Panc1 (cell line): ENCODE measurements at regions not wholly inside any gene's neighbourhood (a gene's known extent, or its start where the extent isn't known, plus 50 kb on each side); places are given as distances from the start of the nearest gene placed in this dataset.

Experiments used
- POLR2AphosphoS5 ChIP-seq: IDR thresholded peaks from 2 replicates; pipeline ENCODE4 v1.6.1; 2012; ENCODE audit warnings: mild to moderate bottlenecking, low read depth, low read length, moderate library complexity
- TF ChIP-seq, protein P1 (sequence below): fragments of 450-650 bp; IDR thresholded peaks from 2 replicates; pipeline ENCODE4 v1.5.1; 2017; ENCODE audit warnings: mild to moderate bottlenecking

DNA sequence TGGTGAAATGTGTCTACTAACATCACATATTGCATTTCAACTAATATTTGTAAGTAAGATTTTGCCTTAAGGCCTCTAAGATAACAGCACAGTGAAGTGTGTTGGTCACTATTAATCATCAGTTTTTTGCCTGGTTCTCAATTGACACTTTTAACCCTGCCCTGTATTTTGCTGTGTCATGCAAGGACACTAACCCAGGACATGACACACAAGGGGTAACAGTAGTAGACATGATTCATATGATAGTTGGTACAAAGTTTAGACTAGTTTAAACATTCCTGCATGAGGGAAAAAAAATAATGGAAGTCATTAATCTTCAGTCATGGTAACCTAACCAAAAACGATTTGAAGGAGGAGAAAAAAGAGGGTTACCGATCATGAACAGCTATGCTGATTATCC is 207.0 kb downstream of the DEPDC1B start:
- TF ChIP-seq POLR2AphosphoS5: no peak
- TF ChIP-seq, protein P1, sequence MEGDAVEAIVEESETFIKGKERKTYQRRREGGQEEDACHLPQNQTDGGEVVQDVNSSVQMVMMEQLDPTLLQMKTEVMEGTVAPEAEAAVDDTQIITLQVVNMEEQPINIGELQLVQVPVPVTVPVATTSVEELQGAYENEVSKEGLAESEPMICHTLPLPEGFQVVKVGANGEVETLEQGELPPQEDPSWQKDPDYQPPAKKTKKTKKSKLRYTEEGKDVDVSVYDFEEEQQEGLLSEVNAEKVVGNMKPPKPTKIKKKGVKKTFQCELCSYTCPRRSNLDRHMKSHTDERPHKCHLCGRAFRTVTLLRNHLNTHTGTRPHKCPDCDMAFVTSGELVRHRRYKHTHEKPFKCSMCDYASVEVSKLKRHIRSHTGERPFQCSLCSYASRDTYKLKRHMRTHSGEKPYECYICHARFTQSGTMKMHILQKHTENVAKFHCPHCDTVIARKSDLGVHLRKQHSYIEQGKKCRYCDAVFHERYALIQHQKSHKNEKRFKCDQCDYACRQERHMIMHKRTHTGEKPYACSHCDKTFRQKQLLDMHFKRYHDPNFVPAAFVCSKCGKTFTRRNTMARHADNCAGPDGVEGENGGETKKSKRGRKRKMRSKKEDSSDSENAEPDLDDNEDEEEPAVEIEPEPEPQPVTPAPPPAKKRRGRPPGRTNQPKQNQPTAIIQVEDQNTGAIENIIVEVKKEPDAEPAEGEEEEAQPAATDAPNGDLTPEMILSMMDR: no peak
